PFSK-1 (cell line): ENCODE measurements at regions not wholly inside any gene's neighbourhood (a gene's known extent, or its start where the extent isn't known, plus 50 kb on each side); places are given as distances from the start of the nearest gene placed in this dataset.

Experiments
- FOXP2 ChIP-seq: optimal IDR thresholded peaks from 2 replicates; pipeline ENCODE3; 2011; ENCODE audit warnings: borderline replicate concordance, control low read depth, inconsistent platforms; ENCODE audit not compliant: insufficient read depth; ENCODE audit errors: extremely low read length, extremely low read depth
- POLR2AphosphoS5 ChIP-seq: IDR thresholded peaks from 2 replicates; pipeline ENCODE4 v1.6.1; 2012; ENCODE audit warnings: low read depth, mild to moderate bottlenecking, control low read depth, low read length, moderate library complexity
- SIN3A ChIP-seq: IDR thresholded peaks from 2 replicates; pipeline ENCODE4 v1.6.1; 2012; ENCODE audit warnings: mild to moderate bottlenecking, low read length, moderate library complexity, borderline replicate concordance; ENCODE audit not compliant: insufficient read depth
- TAF1 ChIP-seq: IDR thresholded peaks from 2 replicates; pipeline ENCODE4 v1.6.1; 2012; ENCODE audit warnings: low read length, control low read depth, borderline replicate concordance; ENCODE audit not compliant: insufficient read depth
- TF ChIP-seq, protein P1 (sequence below), 2 experiments: IDR thresholded peaks; 2 replicates each; pipeline versions ENCODE4 v1.6.1 to v1.8.0; 2011 to 2012; ENCODE audit warnings: low read depth in 2 of 2, low read length in 2 of 2, control low read depth in 1 of 2, inconsistent platforms in 1 of 2, mild to moderate bottlenecking in 1 of 2, moderate library complexity in 1 of 2; ENCODE audit not compliant: insufficient read depth in 1 of 2

DNA sequence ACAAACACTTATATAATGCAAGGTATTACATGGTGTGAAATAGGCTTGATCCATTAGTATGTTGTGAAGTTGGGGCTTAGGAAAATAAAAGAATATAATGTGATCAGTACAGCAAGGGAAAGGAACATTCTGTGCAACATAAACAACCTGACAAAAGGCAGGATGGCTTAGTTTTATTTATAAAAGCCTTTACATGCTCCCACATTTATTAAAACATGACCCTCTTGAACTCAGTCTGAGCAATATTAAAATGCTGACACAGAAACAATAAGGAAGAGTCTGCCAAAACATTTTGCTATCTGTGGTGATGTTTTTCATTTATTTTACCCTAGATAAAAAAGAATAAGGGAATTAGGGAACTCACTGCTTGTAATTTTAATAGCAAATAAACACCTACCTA is 519.7 kb downstream of the PCDH7 start:
- no peak for TF ChIP-seq SIN3A
- no peak for TF ChIP-seq POLR2AphosphoS5
- TF ChIP-seq, protein P1, sequence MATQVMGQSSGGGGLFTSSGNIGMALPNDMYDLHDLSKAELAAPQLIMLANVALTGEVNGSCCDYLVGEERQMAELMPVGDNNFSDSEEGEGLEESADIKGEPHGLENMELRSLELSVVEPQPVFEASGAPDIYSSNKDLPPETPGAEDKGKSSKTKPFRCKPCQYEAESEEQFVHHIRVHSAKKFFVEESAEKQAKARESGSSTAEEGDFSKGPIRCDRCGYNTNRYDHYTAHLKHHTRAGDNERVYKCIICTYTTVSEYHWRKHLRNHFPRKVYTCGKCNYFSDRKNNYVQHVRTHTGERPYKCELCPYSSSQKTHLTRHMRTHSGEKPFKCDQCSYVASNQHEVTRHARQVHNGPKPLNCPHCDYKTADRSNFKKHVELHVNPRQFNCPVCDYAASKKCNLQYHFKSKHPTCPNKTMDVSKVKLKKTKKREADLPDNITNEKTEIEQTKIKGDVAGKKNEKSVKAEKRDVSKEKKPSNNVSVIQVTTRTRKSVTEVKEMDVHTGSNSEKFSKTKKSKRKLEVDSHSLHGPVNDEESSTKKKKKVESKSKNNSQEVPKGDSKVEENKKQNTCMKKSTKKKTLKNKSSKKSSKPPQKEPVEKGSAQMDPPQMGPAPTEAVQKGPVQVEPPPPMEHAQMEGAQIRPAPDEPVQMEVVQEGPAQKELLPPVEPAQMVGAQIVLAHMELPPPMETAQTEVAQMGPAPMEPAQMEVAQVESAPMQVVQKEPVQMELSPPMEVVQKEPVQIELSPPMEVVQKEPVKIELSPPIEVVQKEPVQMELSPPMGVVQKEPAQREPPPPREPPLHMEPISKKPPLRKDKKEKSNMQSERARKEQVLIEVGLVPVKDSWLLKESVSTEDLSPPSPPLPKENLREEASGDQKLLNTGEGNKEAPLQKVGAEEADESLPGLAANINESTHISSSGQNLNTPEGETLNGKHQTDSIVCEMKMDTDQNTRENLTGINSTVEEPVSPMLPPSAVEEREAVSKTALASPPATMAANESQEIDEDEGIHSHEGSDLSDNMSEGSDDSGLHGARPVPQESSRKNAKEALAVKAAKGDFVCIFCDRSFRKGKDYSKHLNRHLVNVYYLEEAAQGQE (IDR thresholded peaks at IDR 0.05; ENCODE audit: insufficient read depth in 1 of 2, low read depth in 2 of 2, low read length in 2 of 2): no peak
- no peak for TF ChIP-seq FOXP2
- TF ChIP-seq TAF1: no peak
